DND-41 (cell line): ENCODE measurements at regions not wholly inside any gene's neighbourhood (a gene's known extent, or its start where the extent isn't known, plus 50 kb on each side); places are given as distances from the start of the nearest gene placed in this dataset.

Experiments
- ATAC-seq: fragments of 200-7000 bp; cut with Tn5 transposase; 3 replicates; pipeline ENCODE4 v1.9.1; 2021; ENCODE audit warnings: low read depth; ENCODE audit not compliant: insufficient read depth
- DNase-seq: peaks from one replicate; pipeline ENCODE4 v3.0.0-alpha.2; 2020
- H2AFZ ChIP-seq: 2 replicates; pipeline ENCODE4 v1.6.0; 2012; ENCODE audit warnings: low read depth, low read length
- H3K27ac ChIP-seq: 2 replicates; pipeline ENCODE4 v1.5.1; 2012; ENCODE audit warnings: low read length, inconsistent platforms
- H3K27me3 ChIP-seq: fragments of 200-600 bp; sonication (generic); 2 replicates; pipeline ENCODE4 v1.6.0; 2012; ENCODE audit warnings: low read length, mild to moderate bottlenecking, inconsistent platforms; ENCODE audit not compliant: insufficient read depth, poor library complexity
- H3K36me3 ChIP-seq: 2 replicates; pipeline ENCODE4 v1.5.1; 2012; ENCODE audit warnings: low read length, inconsistent platforms; ENCODE audit not compliant: insufficient read depth
- H3K4me1 ChIP-seq: 2 replicates; pipeline ENCODE4 v1.5.1; 2012; ENCODE audit warnings: mild to moderate bottlenecking, low read length; ENCODE audit not compliant: insufficient read depth
- H3K4me2 ChIP-seq: 2 replicates; pipeline ENCODE4 v1.6.0; 2012; ENCODE audit warnings: mild to moderate bottlenecking, moderate library complexity, low read length, inconsistent platforms; ENCODE audit not compliant: insufficient read depth
- H3K4me3 ChIP-seq, 2 experiments: fragments of 200-600 bp in 1 of 2; shearing (Covaris generic) in 1 of 2; 2 replicates each; pipeline ENCODE4 v1.5.1; 2012 to 2016; ENCODE audit warnings: inconsistent platforms in 2 of 2, low read length in 2 of 2, mild to moderate bottlenecking in 2 of 2, low read depth in 1 of 2, moderate library complexity in 1 of 2
- H3K79me2 ChIP-seq: 2 replicates; pipeline ENCODE4 v1.6.0; 2012; ENCODE audit warnings: low read length, inconsistent platforms; ENCODE audit not compliant: insufficient read depth
- H3K9ac ChIP-seq: 2 replicates; pipeline ENCODE4 v1.6.0; 2012; ENCODE audit warnings: low read depth, mild to moderate bottlenecking, inconsistent platforms, low read length, moderate library complexity
- H3K9me3 ChIP-seq: 2 replicates; pipeline ENCODE4 v1.5.1; 2012; ENCODE audit warnings: low read length, moderate library complexity, mild to moderate bottlenecking, inconsistent platforms; ENCODE audit not compliant: insufficient read depth, severe bottlenecking
- H4K20me1 ChIP-seq: 2 replicates; pipeline ENCODE4 v1.6.0; 2012; ENCODE audit warnings: low read length; ENCODE audit not compliant: insufficient read depth
- EZH2 ChIP-seq: IDR thresholded peaks from 3 replicates; pipeline ENCODE4 v1.6.1; 2012; ENCODE audit warnings: borderline replicate concordance, low read depth, mild to moderate bottlenecking, moderate library complexity, low read length, inconsistent platforms; ENCODE audit not compliant: severe bottlenecking
- TF ChIP-seq, protein P1 (sequence below): IDR thresholded peaks from 2 replicates; pipeline ENCODE4 v1.5.1; 2012; ENCODE audit warnings: borderline replicate concordance, low read length, moderate library complexity, mild to moderate bottlenecking; ENCODE audit not compliant: poor library complexity, severe bottlenecking; ENCODE audit errors: extremely low read depth

GRCh38 chr2:145260674-145261073 is 740.8 kb upstream of the ZEB2 start:
- Histone ChIP-seq H3K27ac (no peak overlapping the region), H3K4me1 (peaks cover 37% of the 10 kb centered on the region), H3K4me2 (no peak overlapping the region), H3K36me3 (no peaks in the 10 kb centered on the region), H3K27me3 (no peaks in the 10 kb centered on the region), H4K20me1 (no peaks in the 10 kb centered on the region), H3K79me2 (no peaks in the 10 kb centered on the region), H3K4me3 (no peak overlapping the region), H3K9me3 (no peaks in the 10 kb centered on the region), H3K9ac (no peak overlapping the region), H2AFZ (no peak overlapping the region)
- no peak for TF ChIP-seq EZH2
- TF ChIP-seq, protein P1, sequence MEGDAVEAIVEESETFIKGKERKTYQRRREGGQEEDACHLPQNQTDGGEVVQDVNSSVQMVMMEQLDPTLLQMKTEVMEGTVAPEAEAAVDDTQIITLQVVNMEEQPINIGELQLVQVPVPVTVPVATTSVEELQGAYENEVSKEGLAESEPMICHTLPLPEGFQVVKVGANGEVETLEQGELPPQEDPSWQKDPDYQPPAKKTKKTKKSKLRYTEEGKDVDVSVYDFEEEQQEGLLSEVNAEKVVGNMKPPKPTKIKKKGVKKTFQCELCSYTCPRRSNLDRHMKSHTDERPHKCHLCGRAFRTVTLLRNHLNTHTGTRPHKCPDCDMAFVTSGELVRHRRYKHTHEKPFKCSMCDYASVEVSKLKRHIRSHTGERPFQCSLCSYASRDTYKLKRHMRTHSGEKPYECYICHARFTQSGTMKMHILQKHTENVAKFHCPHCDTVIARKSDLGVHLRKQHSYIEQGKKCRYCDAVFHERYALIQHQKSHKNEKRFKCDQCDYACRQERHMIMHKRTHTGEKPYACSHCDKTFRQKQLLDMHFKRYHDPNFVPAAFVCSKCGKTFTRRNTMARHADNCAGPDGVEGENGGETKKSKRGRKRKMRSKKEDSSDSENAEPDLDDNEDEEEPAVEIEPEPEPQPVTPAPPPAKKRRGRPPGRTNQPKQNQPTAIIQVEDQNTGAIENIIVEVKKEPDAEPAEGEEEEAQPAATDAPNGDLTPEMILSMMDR, result no peak
- DNase-seq (no peak), ATAC-seq (no peak)

DNA sequence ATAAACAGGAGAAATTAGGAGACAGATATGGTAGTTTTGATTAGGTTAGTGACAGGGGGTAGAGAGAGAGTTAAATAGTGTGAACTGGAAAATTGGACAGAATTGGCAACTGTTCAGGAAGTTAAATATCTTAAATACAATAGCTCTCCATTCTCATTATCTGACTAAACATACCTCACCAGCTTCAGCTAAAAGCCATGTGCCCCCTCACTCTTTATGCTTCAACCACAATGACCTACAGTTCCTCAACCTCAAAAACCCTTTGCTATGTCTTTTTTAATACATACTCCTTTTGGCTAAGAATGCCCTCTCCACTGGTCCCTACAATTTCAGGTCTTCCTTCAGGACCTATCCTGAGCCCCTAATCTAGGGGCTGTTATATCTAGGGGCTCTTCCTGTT is 740.2 kb upstream of the ZEB2 start:
- no peak for DNase-seq
- H3K79me2 ChIP-seq, result no peaks in the 10 kb centered on the region
- no peak for ATAC-seq

DNA sequence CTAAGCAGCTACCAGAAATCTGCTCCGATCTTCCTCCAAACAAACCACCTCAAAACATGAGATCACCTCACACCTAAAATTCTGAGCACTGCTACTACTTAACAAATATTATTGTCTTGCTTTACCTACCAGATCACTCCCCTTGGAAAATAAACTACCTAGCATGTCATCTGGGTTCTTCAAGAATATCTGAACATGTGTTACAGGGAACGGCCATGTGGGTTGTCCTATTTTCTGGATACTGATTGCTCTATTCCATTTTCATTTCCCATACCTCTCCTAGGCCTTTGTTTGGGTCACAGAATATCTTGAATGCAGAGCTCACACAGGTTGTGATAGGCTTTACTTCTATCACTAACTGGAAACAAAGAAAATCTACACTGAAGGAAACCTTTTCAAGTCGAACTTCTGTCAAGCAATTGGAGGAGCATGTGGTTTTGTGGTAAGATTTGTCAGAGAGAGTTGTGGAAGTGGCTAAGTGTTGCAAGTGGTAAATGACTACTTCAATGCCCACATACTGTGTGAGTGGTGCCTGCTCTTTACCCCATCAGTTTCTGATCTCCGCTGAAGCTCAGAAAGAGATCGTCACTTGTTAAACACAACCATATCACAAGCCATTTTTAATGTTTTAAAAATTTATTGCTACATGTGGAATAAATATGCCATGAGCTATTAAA is 739.1 kb upstream of the ZEB2 start:
- H3K9ac ChIP-seq, result no peak overlapping the region; the same call in 1 of the 2 replicates
- H3K27me3 ChIP-seq, result no peaks in the 10 kb centered on the region
- no peaks in the 10 kb centered on the region for H4K20me1 ChIP-seq
- no peaks in the 10 kb centered on the region for H3K9me3 ChIP-seq
- no peaks in the 10 kb centered on the region for H3K36me3 ChIP-seq
- H3K4me2 ChIP-seq, result peak overlapping the region; percentile 62
- peak; percentile 99 for ATAC-seq
- peak overlapping the region in 1 of 2 experiments; percentile 33; a peak in 1 of 4 replicates for H3K4me3 ChIP-seq
- H3K27ac ChIP-seq, result peak overlapping the region; percentile 34; the same call in 1 of the 2 replicates
- TF ChIP-seq, protein P1, result no peak
- TF ChIP-seq EZH2, result no peak
- H3K79me2 ChIP-seq, result no peaks in the 10 kb centered on the region
- peak; percentile 75 for DNase-seq
- H2AFZ ChIP-seq, result no peak overlapping the region
- H3K4me1 ChIP-seq, result peaks cover 37% of the 10 kb centered on the region

More for the DNA sequence above, 740.2 kb upstream of the ZEB2 start:
- peak overlapping the region; percentile 62 for H3K4me2 ChIP-seq
- no peaks in the 10 kb centered on the region for H3K9me3 ChIP-seq
- 0 out of 4 replicates have a peak overlapping the region, but pooled peaks of 1 of the 2 experiments have one; percentile 33 for H3K4me3 ChIP-seq
- no peak overlapping the region for H3K9ac ChIP-seq
- H3K27ac ChIP-seq, result no peak overlapping the region
- no peaks in the 10 kb centered on the region for H4K20me1 ChIP-seq
- no peaks in the 10 kb centered on the region for H3K27me3 ChIP-seq
- H2AFZ ChIP-seq, result no peak overlapping the region
- TF ChIP-seq, protein P1, result no peak
- TF ChIP-seq EZH2, result no peak
- H3K36me3 ChIP-seq, result no peaks in the 10 kb centered on the region
- H3K4me1 ChIP-seq, result peaks cover 37% of the 10 kb centered on the region
